Stimulated activated memory B cell treated with anti-CD40 and anti-IgM and Interleukin-4, amounts not matched to agents 10 μg/mL and 1 μg/mL and 100 μg/mL, for 72 hours (primary cell): ENCODE measurements at regions not wholly inside any gene's neighbourhood (a gene's known extent, or its start where the extent isn't known, plus 50 kb on each side); places are given as distances from the start of the nearest gene placed in this dataset.

Experiments
- ATAC-seq: fragments of 150-1000 bp; cut with Tn5 transposase; 2 replicates; pipeline ENCODE4 v1.10.0; 2021
- H3K27ac Mint-ChIP-seq: one replicate; pipeline ENCODE4 v1.8.0; 2022; ENCODE audit warnings: mild to moderate bottlenecking, mixed read lengths
- H3K27me3 Mint-ChIP-seq: one replicate; pipeline ENCODE4 v1.8.0; 2022; ENCODE audit warnings: mixed read lengths
- H3K36me3 Mint-ChIP-seq: one replicate; pipeline ENCODE4 v1.8.0; 2022; ENCODE audit warnings: mixed read lengths
- H3K4me1 Mint-ChIP-seq: one replicate; pipeline ENCODE4 v1.8.0; 2022; ENCODE audit warnings: mixed read lengths
- H3K4me3 Mint-ChIP-seq: one replicate; pipeline ENCODE4 v1.8.0; 2022; ENCODE audit warnings: mild to moderate bottlenecking, moderate library complexity, mixed read lengths
- H3K9me3 Mint-ChIP-seq: one replicate; pipeline ENCODE4 v1.8.0; 2022; ENCODE audit warnings: mixed read lengths

DNA sequence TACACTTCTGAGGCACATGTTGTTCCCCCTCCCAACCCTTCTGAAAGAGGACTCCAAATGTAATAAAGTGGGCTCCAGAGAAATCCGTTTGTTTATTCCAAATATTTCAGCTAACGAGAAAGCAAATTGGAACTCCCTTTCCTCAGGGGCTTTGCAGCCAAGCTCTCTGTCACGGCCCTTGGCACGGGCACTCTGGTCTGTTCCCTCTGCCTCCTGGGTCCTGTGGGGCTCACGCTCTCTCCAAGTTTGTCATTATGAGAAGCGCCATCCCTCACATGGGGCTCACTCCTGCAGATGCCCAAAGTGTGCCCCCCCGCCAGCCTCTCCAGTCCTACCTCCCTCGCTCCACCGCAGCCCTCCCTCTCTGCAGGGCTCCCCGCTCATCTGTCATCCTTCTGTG lies 125.4 kb upstream of the POU2AF2 start:
- ATAC-seq: no peak
- H3K4me3 Mint-ChIP-seq: no peak overlapping the region
- H3K27me3 Mint-ChIP-seq: no peaks in the 10 kb centered on the region
- no peaks in the 10 kb centered on the region for H3K36me3 Mint-ChIP-seq
- no peaks in the 10 kb centered on the region for H3K9me3 Mint-ChIP-seq
- H3K27ac Mint-ChIP-seq: no peak overlapping the region
- peaks cover 22% of the 10 kb centered on the region for H3K4me1 Mint-ChIP-seq

DNA sequence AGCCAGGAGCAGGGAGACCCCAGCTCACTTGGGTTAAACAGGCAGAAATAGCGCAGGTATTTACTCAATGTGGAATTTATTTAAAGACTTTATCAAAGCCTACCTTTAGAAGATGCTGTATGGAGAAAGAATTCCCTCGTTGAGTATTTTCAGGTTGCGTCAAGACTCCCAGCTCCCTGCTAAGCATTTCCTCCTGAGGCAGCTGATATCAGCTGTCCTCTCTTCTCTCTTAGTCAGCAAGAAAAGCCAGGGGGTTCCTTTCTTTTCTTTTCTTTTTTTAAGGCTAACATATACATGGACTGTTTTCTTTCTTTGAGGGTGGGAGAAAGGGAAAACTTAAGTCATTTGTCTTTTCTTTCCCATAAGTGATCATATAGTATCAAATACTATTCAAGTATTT lies 125.8 kb upstream of the POU2AF2 start:
- H3K27ac Mint-ChIP-seq: no peak overlapping the region
- no peaks in the 10 kb centered on the region for H3K9me3 Mint-ChIP-seq
- no peak for ATAC-seq
- H3K4me3 Mint-ChIP-seq: no peak overlapping the region
- H3K36me3 Mint-ChIP-seq: no peaks in the 10 kb centered on the region
- H3K27me3 Mint-ChIP-seq: no peaks in the 10 kb centered on the region
- H3K4me1 Mint-ChIP-seq: peaks cover 22% of the 10 kb centered on the region

GRCh38 chr11:111115890-111116289 lies 129.6 kb upstream of the POU2AF2 start:
- H3K9me3 Mint-ChIP-seq: no peaks in the 10 kb centered on the region
- H3K4me1 Mint-ChIP-seq: peaks cover 7% of the 10 kb centered on the region
- no peaks in the 10 kb centered on the region for H3K36me3 Mint-ChIP-seq
- ATAC-seq: no peak
- H3K4me3 Mint-ChIP-seq: no peak overlapping the region
- H3K27ac Mint-ChIP-seq: no peak overlapping the region
- H3K27me3 Mint-ChIP-seq: no peaks in the 10 kb centered on the region

DNA sequence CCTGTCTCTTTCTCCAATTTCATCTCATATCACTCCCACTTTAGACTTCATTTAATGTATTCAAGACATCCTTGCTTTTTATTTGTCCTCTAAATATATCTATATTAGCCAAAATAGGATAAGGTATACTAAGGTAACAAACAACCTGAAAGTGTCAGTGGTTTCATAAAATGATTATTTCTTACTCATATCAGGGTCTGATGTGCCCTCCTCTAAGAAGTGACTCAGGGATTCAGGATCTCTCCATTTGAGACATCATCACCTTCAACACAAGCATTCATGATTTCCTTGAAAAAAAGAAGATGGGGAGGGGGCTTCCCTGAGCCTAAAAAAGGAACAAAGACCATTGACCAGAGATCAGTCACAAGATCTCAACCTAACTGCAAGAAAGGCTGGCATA lies 131.4 kb upstream of the POU2AF2 start:
- no peak overlapping the region for H3K4me3 Mint-ChIP-seq
- H3K36me3 Mint-ChIP-seq: no peaks in the 10 kb centered on the region
- peaks cover 7% of the 10 kb centered on the region for H3K4me1 Mint-ChIP-seq
- H3K9me3 Mint-ChIP-seq: no peaks in the 10 kb centered on the region
- ATAC-seq: no peak
- no peaks in the 10 kb centered on the region for H3K27me3 Mint-ChIP-seq
- H3K27ac Mint-ChIP-seq: no peak overlapping the region

- H3K36me3 Mint-ChIP-seq: no peaks in the 10 kb centered on the region
- no peak overlapping the region for H3K27ac Mint-ChIP-seq
- no peaks in the 10 kb centered on the region for H3K9me3 Mint-ChIP-seq
- peak; percentile 71 for ATAC-seq
- H3K27me3 Mint-ChIP-seq: no peaks in the 10 kb centered on the region
- no peak overlapping the region for H3K4me3 Mint-ChIP-seq
- peaks cover 10% of the 10 kb centered on the region for H3K4me1 Mint-ChIP-seq
Observed at GRCh38 chr11:111112614-111113013, 132.9 kb upstream of the POU2AF2 start.

DNA sequence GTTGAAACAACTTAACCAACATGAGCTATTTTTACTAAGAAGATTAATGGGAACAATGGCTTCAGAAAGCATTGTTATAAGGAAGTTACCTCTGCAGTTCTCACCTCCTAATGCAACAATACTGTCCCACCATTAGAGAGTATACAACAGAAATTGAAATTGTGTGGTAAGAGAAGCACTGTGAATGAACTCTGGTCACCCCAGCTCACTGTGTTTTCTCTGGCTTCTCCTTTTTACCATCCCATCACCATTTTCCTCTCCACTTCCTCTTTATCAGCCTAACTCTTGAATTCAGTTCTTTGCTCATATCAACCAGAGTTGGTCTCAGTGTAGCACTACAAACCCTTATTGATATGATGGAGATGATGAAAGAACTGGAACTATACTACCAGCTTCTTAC lies 138.0 kb upstream of the POU2AF2 start:
- H3K36me3 Mint-ChIP-seq: no peaks in the 10 kb centered on the region
- H3K27me3 Mint-ChIP-seq: no peaks in the 10 kb centered on the region
- peaks cover 26% of the 10 kb centered on the region for H3K4me1 Mint-ChIP-seq
- no peak overlapping the region for H3K4me3 Mint-ChIP-seq
- no peak overlapping the region for H3K27ac Mint-ChIP-seq
- ATAC-seq: peak; percentile 50
- H3K9me3 Mint-ChIP-seq: no peaks in the 10 kb centered on the region

DNA sequence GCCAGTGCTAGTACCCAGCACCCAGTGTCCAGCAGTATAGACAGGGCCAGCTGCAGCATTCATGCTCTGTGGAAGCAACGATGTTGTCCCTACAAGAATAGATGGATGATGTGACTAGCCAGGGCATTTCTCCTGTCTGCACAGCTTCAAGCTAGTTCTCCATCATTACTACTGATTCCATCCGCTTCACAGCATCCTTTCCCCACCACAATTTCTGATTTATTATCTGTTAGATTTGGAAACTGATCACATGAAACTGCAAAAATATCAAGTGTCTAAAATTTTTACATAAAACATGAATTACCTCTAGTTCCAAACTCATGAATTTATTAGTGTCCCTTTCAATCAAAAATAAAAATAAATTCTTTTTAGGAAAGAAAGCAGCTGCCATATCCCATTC lies 138.9 kb upstream of the POU2AF2 start:
- H3K9me3 Mint-ChIP-seq: no peaks in the 10 kb centered on the region

GRCh38 chr11:111105566-111105965 lies 140.0 kb upstream of the POU2AF2 start:
- no peaks in the 10 kb centered on the region for H3K27me3 Mint-ChIP-seq
- no peaks in the 10 kb centered on the region for H3K9me3 Mint-ChIP-seq
- H3K36me3 Mint-ChIP-seq: no peaks in the 10 kb centered on the region
- H3K4me3 Mint-ChIP-seq: no peak overlapping the region
- no peak for ATAC-seq
- peaks cover 19% of the 10 kb centered on the region for H3K4me1 Mint-ChIP-seq
- H3K27ac Mint-ChIP-seq: no peak overlapping the region

More for the DNA sequence above, 138.9 kb upstream of the POU2AF2 start:
- Mint-ChIP-seq H3K36me3 (no peaks in the 10 kb centered on the region), H3K27me3 (no peaks in the 10 kb centered on the region), H3K4me1 (peaks cover 19% of the 10 kb centered on the region), H3K27ac (no peak overlapping the region), H3K4me3 (no peak overlapping the region)
- no peak for ATAC-seq

DNA sequence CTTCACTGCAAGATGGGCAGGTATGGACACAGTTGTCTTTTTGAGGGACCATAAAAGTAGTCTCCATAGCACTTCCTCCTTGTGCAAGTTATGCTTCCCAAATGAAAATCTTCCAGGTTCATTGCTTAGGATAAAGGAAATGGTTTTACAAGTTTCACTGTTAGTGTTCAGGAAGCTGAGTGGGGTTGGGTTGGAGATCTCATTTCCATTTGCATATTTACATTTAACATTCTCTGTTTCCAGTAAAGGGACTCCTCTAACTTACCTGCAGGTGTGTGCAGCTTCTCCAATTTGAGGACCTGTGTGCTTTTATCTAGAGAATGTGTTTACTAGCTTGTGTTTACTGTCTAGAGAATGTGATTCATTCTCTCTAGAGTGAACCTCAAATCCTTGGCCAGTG lies 141.3 kb upstream of the POU2AF2 start:
- H3K27ac Mint-ChIP-seq: no peak overlapping the region
- no peaks in the 10 kb centered on the region for H3K36me3 Mint-ChIP-seq
- no peak overlapping the region for H3K4me3 Mint-ChIP-seq
- H3K4me1 Mint-ChIP-seq: peaks cover 19% of the 10 kb centered on the region
- no peak for ATAC-seq
- peaks cover 2% of the 10 kb centered on the region for H3K9me3 Mint-ChIP-seq
- no peaks in the 10 kb centered on the region for H3K27me3 Mint-ChIP-seq

DNA sequence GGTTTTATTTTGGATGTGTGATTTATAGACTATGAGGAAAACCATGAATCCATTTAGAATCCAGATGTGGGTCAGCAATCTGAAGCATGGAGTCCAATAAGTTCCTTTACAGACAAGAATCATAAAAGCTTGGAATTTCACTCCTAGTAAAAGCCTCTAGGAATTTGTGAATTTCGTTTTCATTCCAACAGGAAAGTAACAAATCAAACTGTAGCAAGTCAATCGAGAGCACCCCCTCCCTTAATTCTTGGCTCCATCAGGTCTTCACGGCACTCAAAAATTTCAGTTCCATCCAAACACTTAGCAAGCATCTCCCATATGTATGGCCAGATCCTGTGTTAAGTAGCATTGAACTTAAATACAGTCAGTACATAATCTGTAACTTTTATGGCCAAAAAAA lies 143.6 kb upstream of the POU2AF2 start:
- Mint-ChIP-seq H3K27me3 (no peaks in the 10 kb centered on the region), H3K36me3 (no peaks in the 10 kb centered on the region), H3K4me1 (peaks cover 16% of the 10 kb centered on the region), H3K4me3 (no peak overlapping the region), H3K27ac (no peak overlapping the region), H3K9me3 (peaks cover 2% of the 10 kb centered on the region)
- no peak for ATAC-seq

GRCh38 chr11:111099028-111099713 lies 146.4 kb upstream of the POU2AF2 start:
- H3K27me3 Mint-ChIP-seq: no peaks in the 10 kb centered on the region
- H3K36me3 Mint-ChIP-seq: no peaks in the 10 kb centered on the region
- peaks cover 20% of the 10 kb centered on the region for H3K4me1 Mint-ChIP-seq
- no peak for ATAC-seq
- H3K9me3 Mint-ChIP-seq: peaks cover 2% of the 10 kb centered on the region
- no peak overlapping the region for H3K4me3 Mint-ChIP-seq
- no peak overlapping the region for H3K27ac Mint-ChIP-seq

DNA sequence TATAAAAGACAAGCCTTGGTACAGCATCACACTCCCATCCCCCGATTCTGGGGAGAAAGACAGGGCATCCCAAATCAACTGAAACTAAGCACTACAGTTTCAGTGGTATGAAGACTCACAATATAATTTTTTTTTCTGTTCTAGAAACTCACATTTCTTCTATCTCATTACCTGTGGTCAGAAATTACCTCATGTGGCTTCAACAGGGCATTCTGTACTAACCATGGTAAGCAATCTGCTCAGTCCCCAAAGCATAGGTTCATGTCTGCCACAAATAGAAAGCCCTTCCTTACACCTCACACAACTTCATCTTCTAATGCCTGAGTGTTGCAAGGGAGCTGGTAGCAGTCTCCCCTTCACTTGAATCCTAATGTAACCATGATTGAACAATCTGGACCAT lies 147.4 kb upstream of the POU2AF2 start:
- H3K27ac Mint-ChIP-seq: no peak overlapping the region
- H3K4me1 Mint-ChIP-seq: peaks cover 13% of the 10 kb centered on the region
- no peak overlapping the region for H3K4me3 Mint-ChIP-seq
- H3K36me3 Mint-ChIP-seq: no peaks in the 10 kb centered on the region
- no peaks in the 10 kb centered on the region for H3K27me3 Mint-ChIP-seq
- peak; percentile 27 for ATAC-seq
- H3K9me3 Mint-ChIP-seq: peaks cover 2% of the 10 kb centered on the region

GRCh38 chr11:111097191-111097590 lies 148.3 kb upstream of the POU2AF2 start:
- no peak for ATAC-seq
- H3K4me1 Mint-ChIP-seq: peaks cover 13% of the 10 kb centered on the region
- H3K27ac Mint-ChIP-seq: no peak overlapping the region
- H3K4me3 Mint-ChIP-seq: peak overlapping the region; percentile 61
- no peaks in the 10 kb centered on the region for H3K36me3 Mint-ChIP-seq
- H3K27me3 Mint-ChIP-seq: no peaks in the 10 kb centered on the region
- peaks cover 2% of the 10 kb centered on the region for H3K9me3 Mint-ChIP-seq

DNA sequence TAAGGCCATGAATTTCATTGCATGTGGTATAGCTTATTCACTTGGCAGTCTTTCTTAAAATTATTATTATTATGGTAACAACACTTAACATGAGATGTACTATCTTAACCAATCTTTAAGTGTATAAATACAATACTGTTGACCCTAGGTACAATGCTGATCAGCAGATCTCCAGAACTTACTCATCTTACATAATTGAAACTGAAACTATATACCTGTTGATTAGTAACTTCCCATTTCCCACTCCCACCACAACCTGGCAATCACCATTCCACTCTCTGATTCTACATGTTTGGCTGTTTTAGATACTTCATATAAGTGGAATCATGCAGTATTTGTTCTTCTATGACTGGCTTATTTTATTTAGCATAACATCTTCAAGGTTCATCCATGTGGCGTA lies 150.2 kb upstream of the POU2AF2 start:
- H3K36me3 Mint-ChIP-seq: no peaks in the 10 kb centered on the region
- H3K27ac Mint-ChIP-seq: no peak overlapping the region
- no peaks in the 10 kb centered on the region for H3K27me3 Mint-ChIP-seq
- peaks cover under 1% of the 10 kb centered on the region for H3K9me3 Mint-ChIP-seq
- peak; percentile 12 for ATAC-seq
- peaks cover 22% of the 10 kb centered on the region for H3K4me1 Mint-ChIP-seq
- H3K4me3 Mint-ChIP-seq: no peak overlapping the region

- H3K27ac Mint-ChIP-seq: no peak overlapping the region
- no peaks in the 10 kb centered on the region for H3K9me3 Mint-ChIP-seq
- H3K4me3 Mint-ChIP-seq: no peak overlapping the region
- no peaks in the 10 kb centered on the region for H3K27me3 Mint-ChIP-seq
- peak; percentile 68 for ATAC-seq
- peaks cover 24% of the 10 kb centered on the region for H3K4me1 Mint-ChIP-seq
- no peaks in the 10 kb centered on the region for H3K36me3 Mint-ChIP-seq
Observed at GRCh38 chr11:111093061-111093460, 152.5 kb upstream of the POU2AF2 start.

DNA sequence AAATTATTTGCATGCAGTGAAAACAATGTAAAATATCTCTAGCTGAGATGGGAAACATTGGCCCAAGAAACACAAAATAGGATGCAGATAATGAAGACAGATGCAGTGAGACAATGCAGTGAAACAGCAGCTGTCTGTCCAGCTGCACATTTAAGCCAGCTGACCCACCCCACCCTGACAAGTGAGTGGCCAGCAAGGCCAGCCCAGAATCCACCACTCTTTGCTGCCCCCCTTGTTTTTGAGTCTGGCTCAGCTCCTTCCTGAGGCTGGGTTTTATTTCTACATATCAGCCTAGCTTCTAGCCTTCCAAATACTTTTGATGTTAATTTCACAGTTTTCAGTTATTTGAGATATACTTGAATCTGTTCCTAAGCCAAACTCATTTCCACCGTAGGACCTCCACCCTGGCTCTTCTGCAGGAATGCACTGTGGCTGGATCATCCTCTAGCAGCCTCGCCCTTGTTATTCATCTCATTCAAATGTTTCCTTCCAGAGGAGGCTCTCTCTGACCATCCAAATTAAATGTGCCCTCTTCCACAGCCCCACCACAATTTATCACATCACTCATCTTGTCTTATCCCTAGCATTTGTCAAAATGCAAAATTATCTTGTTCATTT lies 154.1 kb upstream of the POU2AF2 start:
- Mint-ChIP-seq H3K4me1 (peaks cover 21% of the 10 kb centered on the region), H3K36me3 (no peaks in the 10 kb centered on the region), H3K4me3 (no peak overlapping the region), H3K27ac (no peak overlapping the region), H3K27me3 (no peaks in the 10 kb centered on the region), H3K9me3 (no peaks in the 10 kb centered on the region)
- ATAC-seq: no peak
